ENCODE measurements at regions not wholly inside any gene's neighbourhood (a gene's known extent, or its start where the extent isn't known, plus 50 kb on each side); places are given as distances from the start of the nearest gene placed in this dataset.

DNA sequence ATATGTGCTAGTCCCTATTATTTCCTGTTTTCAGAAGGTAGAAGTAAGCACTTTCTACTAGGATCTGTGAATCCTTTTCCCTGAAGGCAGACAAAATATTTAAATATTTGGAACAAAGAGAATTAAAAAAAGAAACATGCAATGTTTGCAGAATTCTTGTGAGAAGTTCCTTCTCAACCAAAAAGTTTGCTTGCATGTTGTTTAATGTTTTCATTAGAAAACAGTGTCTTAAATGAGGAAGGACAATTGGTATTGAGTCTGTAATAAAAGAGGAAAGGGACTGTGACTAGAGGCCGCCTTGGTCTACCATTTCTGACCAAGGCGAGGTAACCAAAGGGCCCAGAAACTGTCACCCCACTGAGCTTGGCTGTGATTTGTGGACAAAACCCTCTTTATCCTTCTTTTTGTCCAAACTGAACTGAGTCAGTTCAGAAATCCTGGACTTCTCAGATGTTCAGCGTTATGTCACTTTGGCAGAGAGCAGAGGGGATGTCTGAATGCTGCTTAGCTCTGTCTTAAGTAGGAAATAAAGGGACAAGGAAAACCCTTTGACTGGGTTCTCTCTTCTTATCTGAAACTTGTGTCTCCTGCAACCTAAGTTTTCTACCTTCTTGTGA, 129.8 kb upstream of the CPM start:
- no peak for DNase-seq (ENCODE audit: low read depth in 2 of 2)

DNA sequence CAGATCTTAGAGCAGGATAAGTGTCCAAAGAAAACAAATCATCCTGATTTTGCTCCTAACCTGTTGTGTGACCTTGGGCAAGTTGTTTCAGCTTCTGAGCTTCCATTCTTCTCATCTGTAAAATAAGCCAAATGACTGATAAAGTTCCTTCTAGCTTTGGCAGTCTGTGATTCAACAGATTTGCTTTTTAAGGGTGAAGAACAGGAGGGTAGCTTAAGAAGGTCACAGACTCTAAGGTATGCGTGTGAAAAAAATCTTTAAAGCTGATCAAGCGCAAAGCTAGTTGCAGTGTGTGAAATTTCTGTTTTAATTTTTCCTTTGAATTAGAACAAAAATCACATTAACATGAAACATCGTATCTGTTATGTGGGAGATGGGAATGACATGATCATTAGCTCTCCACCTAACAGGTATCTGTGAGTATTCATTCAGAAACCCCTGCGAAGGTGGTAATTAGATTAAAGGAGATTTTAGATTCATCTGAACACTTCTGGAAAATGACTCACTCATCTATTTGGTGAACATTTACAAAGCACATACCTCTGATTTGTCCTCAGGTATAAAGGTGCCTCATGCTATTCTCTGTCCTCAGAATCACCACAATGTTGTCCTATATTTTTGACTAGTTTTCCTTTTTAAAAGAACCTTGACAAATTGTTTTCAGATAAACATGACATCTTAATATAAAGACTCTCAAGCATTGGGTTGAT, 131.9 kb upstream of the CPM start:
- DNase-seq (ENCODE audit: low read depth in 2 of 2) = no peak

DNA sequence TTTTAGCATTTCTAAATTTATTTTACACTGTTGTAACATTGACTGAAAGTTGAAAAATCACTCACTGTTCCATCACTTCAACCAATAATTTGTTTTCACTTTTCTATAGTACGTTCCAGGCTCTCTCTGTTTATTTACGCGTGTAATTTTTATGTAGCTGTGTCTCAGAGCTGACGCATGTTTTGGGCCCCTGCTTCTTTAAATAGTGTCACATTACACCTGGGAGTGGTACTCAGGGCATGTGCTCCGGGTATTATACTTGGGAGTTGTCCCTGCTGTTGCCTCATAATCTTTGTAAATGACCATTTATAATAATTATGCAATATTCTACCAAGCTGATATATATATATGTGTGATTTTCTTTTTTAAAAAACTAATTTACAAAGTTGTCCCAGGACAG, 132.8 kb upstream of the CPM start:
- no peak for DNase-seq (ENCODE audit: low read depth in 2 of 2)

DNA sequence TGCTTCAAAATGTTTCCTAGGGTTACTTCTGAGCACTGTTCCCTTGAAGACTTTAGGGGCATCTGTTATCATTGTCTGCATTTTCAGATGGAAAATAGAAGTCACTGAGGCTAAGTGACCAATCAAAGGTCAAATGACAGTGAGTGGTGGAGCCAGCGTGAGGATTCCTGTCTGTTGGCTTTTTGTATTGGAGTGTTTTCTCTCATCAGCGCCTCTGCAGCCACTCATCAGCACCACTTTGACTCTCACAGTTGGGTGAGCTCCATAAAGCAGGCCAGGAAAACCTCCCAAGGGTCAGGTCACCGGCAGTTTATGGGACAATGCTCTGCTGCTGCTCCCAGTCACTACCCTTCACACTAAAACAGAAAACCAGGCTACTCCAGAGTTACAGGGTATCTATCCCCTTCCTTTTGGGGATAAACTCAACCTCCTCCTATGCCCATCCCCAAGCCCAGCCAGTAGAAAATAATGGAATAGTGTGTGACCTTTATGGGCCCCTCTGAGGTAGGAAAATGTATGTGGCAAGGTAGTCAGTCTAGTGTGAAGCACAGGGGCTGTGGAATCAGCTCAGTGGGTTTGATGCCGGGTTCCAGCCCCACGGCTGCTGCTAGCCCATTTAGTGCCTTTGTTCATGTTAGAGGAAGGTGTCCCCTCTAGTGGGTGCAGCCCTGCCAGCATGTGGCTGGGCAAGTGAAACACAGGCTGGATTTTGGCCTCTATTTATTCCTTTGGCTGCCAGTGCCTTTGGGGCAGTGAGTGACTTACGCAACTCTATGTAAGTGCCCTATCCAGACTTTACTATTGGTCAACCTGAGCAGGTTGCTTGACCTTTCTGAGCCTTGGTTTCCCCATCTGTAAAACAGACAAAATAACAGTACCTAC, 133.8 kb upstream of the CPM start:
- no peak for DNase-seq (ENCODE audit: low read depth in 2 of 2)

DNA sequence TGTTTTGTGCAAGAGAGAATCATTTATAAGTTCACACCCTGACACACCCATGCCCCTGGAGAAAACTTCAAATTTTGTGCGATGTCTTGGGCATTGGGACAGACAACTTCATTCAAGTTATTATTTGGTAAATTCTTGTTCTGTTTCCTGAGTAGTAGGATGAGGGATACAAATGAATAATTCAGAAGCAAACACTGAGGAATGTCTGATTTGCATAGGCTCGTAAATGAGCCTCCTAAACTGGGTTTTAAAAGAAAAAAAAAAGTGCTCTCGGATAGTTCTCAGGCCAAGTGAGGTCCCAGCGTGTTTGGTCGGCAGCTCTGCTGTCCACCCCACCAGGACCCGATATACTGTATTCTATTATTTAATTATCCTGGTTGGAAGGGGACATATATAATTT, 134.7 kb upstream of the CPM start:
- DNase-seq (ENCODE audit: low read depth in 2 of 2) = no peak

- DNase-seq (ENCODE audit: low read depth in 2 of 2) = no peak
Observed at GRCh38 chr12:69068448-69068847, 135.5 kb upstream of the CPM start.

GRCh38 chr12:69069479-69069878, 136.5 kb upstream of the CPM start:
- no peak for DNase-seq (ENCODE audit: low read depth in 2 of 2)

- peak; percentile 4 to 19 for DNase-seq (ENCODE audit: low read depth in 2 of 2)
Observed at GRCh38 chr12:69070319-69071090, 137.5 kb upstream of the CPM start.

DNA sequence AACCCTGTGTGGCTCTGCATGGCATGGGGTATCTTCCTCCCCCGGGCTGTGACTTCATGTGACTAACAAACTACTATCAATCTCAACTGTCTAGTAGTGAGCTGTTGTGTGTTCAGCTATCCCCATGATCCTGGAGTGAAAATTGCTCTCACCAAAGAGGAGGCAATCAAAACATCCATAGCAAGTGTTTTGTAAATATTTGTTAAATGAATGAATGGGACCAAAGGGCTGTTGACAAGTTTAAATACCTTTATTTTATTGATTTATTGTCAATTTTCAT, 138.1 kb upstream of the CPM start:
- DNase-seq (ENCODE audit: low read depth in 2 of 2) = no peak

DNA sequence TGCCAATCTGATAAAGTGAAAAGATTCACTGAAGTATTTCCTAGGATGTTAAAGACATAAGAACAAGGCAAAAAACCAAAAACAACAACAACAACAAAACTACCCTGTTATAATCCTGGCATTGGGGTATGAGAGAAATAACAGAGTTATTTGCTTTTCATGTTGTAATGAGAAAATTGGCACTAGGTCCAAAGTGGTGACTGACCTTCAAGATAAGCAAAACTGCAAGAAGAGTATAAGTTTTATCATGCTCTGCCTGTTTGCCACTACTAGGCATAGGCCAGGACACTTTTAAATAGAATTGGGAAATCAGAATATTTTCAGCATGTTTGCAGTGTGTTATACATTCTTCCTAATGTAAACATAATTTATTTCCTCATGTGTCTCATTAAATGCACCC, 140.1 kb upstream of the CPM start:
- no peak for DNase-seq (ENCODE audit: low read depth in 2 of 2)

- DNase-seq (ENCODE audit: low read depth in 2 of 2) = no peak
Observed at GRCh38 chr12:69074556-69075349, 141.8 kb upstream of the CPM start.

- no peak for DNase-seq (ENCODE audit: low read depth in 2 of 2)
Observed at GRCh38 chr12:69083689-69084088, 150.7 kb upstream of the CPM start.

- no peak for DNase-seq (ENCODE audit: low read depth in 2 of 2)
Observed at GRCh38 chr12:69084816-69085378, 151.9 kb upstream of the CPM start.

GRCh38 chr12:69085852-69086251, 152.9 kb upstream of the CPM start:
- DNase-seq (ENCODE audit: low read depth in 2 of 2) = no peak

GRCh38 chr12:69087986-69088385, 151.4 kb upstream of the CPSF6 start:
- DNase-seq (ENCODE audit: low read depth in 2 of 2) = no peak

DNA sequence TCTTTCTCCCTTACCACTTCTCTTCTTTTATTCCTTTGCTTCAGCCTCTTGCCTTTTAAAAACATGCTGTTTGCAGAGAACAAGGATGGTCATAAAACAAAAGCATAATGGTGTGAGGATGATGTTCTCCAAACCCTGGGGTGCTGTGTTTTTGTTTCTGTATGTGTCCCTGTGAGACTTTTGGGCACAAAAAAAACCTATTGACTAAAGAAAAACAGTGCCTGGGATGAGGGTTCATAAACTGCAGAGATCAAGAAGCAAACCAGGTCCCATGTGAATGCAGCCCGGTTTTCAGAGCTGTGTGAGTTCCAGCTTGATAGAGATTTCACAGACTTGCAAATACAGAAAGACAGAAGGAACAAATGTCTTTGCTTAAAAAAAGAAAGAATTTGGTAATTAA, 148.6 kb upstream of the CPSF6 start:
- no peak for DNase-seq (ENCODE audit: low read depth in 2 of 2)

DNA sequence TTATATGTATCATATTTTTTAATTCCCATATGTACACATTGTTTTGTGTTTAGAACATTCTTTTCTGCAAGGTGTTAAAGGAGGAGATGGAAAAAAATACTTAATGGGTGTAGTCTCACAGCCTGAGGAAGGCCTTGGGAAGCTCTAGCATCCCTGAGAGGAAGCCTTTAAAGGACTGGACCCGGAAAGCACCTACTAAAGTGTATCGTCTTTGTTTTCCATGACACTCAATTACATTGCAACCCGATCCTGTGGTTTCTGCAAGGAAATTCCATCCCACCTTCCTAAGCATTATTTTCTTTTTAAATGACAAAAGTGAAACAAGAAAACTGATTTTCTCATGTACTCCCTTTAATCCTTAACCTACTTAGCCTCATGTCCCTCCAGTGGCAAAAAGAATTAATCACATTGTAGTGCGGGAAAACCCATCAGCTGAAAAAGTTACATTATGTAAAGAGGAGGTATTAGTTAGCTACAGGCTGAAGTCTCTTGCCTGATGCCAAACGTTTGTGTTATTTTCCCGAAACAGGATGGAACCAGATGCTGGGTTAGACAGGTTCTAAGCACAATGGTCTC, 147.8 kb upstream of the CPSF6 start:
- DNase-seq (ENCODE audit: low read depth in 2 of 2) = no peak

DNA sequence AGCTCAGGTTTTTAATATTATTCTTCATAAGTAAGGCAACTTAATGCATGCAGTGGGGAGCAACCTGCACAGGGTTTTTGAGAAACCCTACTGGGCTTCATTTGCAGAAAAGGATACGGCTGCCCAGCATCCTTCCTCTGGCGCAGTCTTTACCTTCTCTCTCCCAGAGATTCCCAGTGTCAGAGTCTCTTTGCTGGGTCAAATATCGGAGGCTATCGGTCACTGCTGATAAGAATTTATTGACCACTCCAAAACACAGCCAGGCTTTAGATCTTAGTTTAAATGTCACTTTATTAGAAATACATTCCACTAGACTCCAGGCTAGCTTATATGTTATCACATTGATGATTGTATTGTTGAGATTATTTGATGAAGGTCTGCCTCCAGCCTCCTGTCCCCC, 147.2 kb upstream of the CPSF6 start:
- DNase-seq (ENCODE audit: low read depth in 2 of 2) = no peak

DNA sequence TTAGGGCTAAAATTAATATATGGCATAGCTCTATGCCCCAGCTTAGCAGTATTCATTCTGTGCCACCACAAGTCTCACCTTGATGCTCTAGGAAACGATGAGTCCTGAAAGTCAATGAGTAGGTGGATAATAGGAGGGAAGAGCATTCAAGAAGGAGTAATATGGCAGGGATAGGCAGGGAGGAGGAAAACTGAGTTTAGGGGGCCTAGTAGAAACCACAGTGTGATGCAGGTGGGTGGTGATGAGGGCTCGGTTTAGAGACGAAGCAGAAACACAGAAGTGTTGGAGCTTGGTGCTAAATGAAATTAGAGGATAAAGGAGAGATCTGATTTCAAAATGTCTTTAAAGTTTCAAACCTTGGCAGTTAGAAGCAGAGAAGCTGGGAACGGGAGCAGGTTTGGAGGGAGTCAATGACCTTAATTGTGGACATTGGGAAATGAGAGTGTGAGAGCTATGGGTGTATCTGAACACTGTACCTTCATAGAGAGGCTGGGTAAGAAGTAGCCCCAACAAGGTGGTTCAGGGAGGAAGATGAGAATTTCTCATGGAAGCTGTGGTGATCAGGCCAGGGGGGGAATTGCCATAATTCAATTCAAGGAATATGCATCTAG, 144.7 kb upstream of the CPSF6 start:
- no peak for DNase-seq (ENCODE audit: low read depth in 2 of 2)

GRCh38 chr12:69095765-69096477, 143.4 kb upstream of the CPSF6 start:
- DNase-seq (ENCODE audit: low read depth in 2 of 2) = no peak

All from activated CD8-positive, alpha-beta memory T cell treated with anti-CD3 and anti-CD28 coated beads for 4 hours (primary cell).